Sigmoid colon (tissue), 6 donors: ENCODE measurements at regions not wholly inside any gene's neighbourhood (a gene's known extent, or its start where the extent isn't known, plus 50 kb on each side); places are given as distances from the start of the nearest gene placed in this dataset.
"Not testable (repeated sequence)": the region's sequence is repeated elsewhere in the genome, so short reads cannot be mapped to it uniquely, and the experiment has no call there.

Source experiments
- DNase-seq: peaks from one replicate; pipeline ENCODE4 v3.0.0-alpha.2; 2019
- H3K27ac ChIP-seq, 4 donors: fragments of 200-600 bp; sonication (generic); one replicate each; pipeline ENCODE4 v1.5.1; 2016 to 2019; ENCODE audit warnings: mild to moderate bottlenecking in 1 of 4
- H3K27me3 ChIP-seq, 3 donors: fragments of 200-600 bp; sonication (generic); one replicate each; pipeline ENCODE4 v1.5.1; 2019; ENCODE audit warnings: mild to moderate bottlenecking in 1 of 3
- H3K36me3 ChIP-seq, 4 donors: fragments of 200-600 bp; sonication (generic); one replicate each; pipeline ENCODE4 v1.5.1; 2016 to 2019
- H3K4me1 ChIP-seq, 4 donors: fragments of 200-600 bp; sonication (generic); one replicate each; pipeline ENCODE4 v1.5.1; 2017 to 2019
- H3K4me3 ChIP-seq, 4 donors: fragments of 200-600 bp; sonication (generic); one replicate each; pipeline ENCODE4 v1.5.1; 2017 to 2019; ENCODE audit warnings: mild to moderate bottlenecking in 2 of 4, moderate library complexity in 1 of 4
- H3K9me3 ChIP-seq, 4 donors: fragments of 200-600 bp in 3 of 4; sonication (generic) in 3 of 4; one replicate each; pipeline versions ENCODE4 v1.5.1 to v1.6.1; 2013 to 2019
- EP300 ChIP-seq, 4 donors: sonication (generic); formaldehyde crosslinking; IDR thresholded peaks; one replicate each; pipeline ENCODE4 v1.6.1; 2017; ENCODE audit warnings: antibody characterized with exemption in 4 of 4
- POLR2A ChIP-seq, 2 donors: fragments of 450-650 bp; IDR thresholded peaks; one replicate each; pipeline ENCODE4 v1.6.1; 2016; ENCODE audit warnings: antibody characterized with exemption in 2 of 2, mild to moderate bottlenecking in 2 of 2, moderate library complexity in 2 of 2
- POLR2AphosphoS5 ChIP-seq, 4 donors: sonication (generic); formaldehyde crosslinking; IDR thresholded peaks; one replicate each; pipeline ENCODE4 v1.6.1; 2017; ENCODE audit warnings: antibody characterized with exemption in 4 of 4
- WGBS, 2 donors: extraction: QIAGEN DNeasy Blood & Tissue Kit; methylation state at CpG; one replicate each; pipeline ENCODE4 v1.1.7; 2013; 5-methylcytosine and 5-hydroxymethylcytosine counted together
- intact Hi-C: fragments of 100-400 bp; cut with DNase I; formaldehyde crosslinking; loops from one replicate; pipeline ENCODE4 v1.15.1; 2023
- TF ChIP-seq, protein P1 (sequence below), 4 experiments: fragments of 450-650 bp in 3 of 4; fragments of 200-600 bp in 1 of 4; IDR thresholded peaks; one replicate each; pipeline ENCODE4 v1.5.1; 2016 to 2019; ENCODE audit warnings: antibody characterized with exemption in 4 of 4, mild to moderate bottlenecking in 3 of 4, moderate library complexity in 2 of 4
- donor health status: healthy with polysubstance abuse.
- donor health status: healthy.

DNA sequence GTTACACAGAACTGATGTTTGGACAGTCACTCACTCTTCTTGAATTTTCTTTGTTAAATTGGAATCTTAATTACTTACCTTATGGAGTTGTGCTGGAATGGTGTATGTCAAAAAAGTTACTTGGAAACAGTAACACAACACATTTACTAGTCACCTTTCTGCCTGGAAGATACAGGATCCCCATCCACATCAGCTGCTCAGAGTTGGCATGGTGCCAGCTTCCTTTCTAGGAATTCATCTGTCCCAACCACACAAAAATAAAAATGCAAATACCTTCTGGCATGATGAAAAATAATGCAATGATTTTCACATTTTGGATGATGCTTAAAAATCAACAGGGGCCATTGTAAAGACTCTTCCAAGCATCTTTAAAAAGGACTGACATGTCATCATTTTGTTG lies 341.5 kb downstream of the TMEM38B start:
- Histone ChIP-seq H3K4me1 (peaks cover 0 to 14% (median 4%) of the 10 kb centered on the region in 4 donors), H3K9me3 (no peaks in the 10 kb centered on the region), H3K4me3 (no peak overlapping the region), H3K27ac (no peak overlapping the region), H3K36me3 (no peaks in the 10 kb centered on the region), H3K27me3 (no peaks in the 10 kb centered on the region)
- intact Hi-C loops = no loop called here
- TF ChIP-seq POLR2A (IDR thresholded peaks at IDR 0.05) (no peak), POLR2AphosphoS5 (IDR thresholded peaks at IDR 0.05) (no peak), EP300 (IDR thresholded peaks at IDR 0.05) (no peak)
- TF ChIP-seq, protein P1, sequence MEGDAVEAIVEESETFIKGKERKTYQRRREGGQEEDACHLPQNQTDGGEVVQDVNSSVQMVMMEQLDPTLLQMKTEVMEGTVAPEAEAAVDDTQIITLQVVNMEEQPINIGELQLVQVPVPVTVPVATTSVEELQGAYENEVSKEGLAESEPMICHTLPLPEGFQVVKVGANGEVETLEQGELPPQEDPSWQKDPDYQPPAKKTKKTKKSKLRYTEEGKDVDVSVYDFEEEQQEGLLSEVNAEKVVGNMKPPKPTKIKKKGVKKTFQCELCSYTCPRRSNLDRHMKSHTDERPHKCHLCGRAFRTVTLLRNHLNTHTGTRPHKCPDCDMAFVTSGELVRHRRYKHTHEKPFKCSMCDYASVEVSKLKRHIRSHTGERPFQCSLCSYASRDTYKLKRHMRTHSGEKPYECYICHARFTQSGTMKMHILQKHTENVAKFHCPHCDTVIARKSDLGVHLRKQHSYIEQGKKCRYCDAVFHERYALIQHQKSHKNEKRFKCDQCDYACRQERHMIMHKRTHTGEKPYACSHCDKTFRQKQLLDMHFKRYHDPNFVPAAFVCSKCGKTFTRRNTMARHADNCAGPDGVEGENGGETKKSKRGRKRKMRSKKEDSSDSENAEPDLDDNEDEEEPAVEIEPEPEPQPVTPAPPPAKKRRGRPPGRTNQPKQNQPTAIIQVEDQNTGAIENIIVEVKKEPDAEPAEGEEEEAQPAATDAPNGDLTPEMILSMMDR (IDR thresholded peaks at IDR 0.05) = no peak
- no peak for DNase-seq

DNA sequence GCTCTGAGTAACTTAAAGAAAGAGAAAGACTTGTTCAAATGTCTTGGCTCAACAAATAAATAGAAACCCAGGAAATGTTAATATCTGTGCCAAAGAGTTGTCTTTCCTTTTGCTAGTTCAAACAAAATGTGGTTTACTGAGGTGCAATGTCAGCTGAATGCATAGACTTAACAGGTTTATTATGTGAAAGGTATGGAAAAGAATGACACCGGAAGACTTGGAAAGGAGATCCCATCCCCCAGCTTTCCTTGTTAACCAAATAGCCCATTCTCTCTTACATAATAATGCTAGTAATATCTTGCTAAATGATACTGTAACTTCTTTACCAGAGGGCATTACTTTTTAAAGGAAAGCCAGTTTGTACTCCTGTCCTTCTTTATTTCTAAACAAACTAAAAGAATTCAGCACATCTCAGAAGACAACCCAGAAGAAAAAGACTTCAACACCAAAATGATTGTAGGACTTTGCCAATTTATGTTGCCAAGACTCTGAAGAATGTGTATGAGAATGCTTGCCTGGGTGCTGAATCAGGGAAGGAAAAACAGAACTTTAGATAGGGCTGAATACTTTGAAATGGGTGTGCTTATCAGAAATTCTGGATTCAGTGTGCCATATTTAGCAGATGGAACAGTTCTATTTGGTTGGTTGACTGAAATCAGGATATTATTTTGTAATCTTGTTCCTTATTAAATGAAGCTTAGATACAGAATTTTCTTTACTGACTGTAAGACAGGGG lies 344.1 kb downstream of the TMEM38B start:
- DNase-seq = no peak
- WGBS, 2 donors = 81 to 85% methylated on average over 1 of the region's 1 CpG
- Histone ChIP-seq H3K27me3 (no peaks in the 10 kb centered on the region), H3K9me3 (no peaks in the 10 kb centered on the region), H3K4me3 (no peak overlapping the region), H3K27ac (no peak overlapping the region), H3K36me3 (no peaks in the 10 kb centered on the region), H3K4me1 (peaks cover 0 to 14% (median 4%) of the 10 kb centered on the region in 4 donors)
- TF ChIP-seq POLR2A (IDR thresholded peaks at IDR 0.05) = no peak
- TF ChIP-seq EP300 (IDR thresholded peaks at IDR 0.05) = no peak
- TF ChIP-seq, protein P1 (IDR thresholded peaks at IDR 0.05) = no peak
- no peak for TF ChIP-seq POLR2AphosphoS5 (IDR thresholded peaks at IDR 0.05)
- intact Hi-C loops = no loop called here

DNA sequence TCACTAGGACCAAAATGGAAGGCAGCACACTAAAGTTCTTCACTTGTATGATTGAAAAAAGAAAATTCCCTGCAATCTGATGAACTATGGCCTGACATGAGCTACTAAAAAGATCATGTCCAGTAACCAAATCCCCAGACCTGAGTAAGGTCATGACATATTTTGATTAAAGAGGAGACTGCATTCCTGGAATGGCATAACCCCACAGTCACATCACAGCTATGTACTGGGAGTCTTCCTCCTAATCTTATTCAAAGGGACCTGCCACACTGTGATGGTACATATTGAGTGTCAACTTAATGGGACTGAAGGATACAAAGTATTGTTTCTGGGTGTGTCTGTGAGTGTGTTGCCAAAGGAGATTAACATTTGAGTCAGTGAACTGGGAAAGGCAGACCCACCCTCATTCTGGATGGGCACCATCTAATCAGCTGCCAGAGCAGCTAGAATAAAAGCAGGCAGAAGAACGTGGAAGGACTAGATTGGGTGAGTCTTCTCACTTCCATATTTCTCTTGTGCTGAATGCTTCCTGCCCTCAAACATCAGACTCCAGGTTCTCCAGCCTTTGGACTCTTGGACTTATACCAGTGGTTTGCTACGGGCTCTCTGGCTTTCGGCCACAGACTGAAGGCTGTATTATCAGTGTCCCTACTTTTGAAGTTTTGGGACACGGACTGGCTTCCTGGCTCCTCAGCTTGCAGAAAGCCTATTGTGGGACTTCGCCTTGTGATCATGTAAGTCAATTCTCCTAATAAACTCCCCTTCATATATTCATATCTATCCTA lies 345.0 kb downstream of the TMEM38B start:
- no peak overlapping the region for H3K4me3 ChIP-seq
- H3K36me3 ChIP-seq = no peaks in the 10 kb centered on the region
- no peaks in the 10 kb centered on the region for H3K9me3 ChIP-seq
- no peaks in the 10 kb centered on the region for H3K27me3 ChIP-seq
- DNase-seq = no peak
- TF ChIP-seq POLR2A (IDR thresholded peaks at IDR 0.05) (no peak), EP300 (IDR thresholded peaks at IDR 0.05) (no peak), POLR2AphosphoS5 (IDR thresholded peaks at IDR 0.05) (no peak)
- TF ChIP-seq, protein P1 (IDR thresholded peaks at IDR 0.05) = no peak
- H3K27ac ChIP-seq = no peak overlapping the region
- 74 to 89% methylated on average over 5 of the region's 5 CpGs for WGBS, 2 donors
- peaks cover 0 to 14% (median 4%) of the 10 kb centered on the region in 4 donors for H3K4me1 ChIP-seq
- intact Hi-C loops = no loop called here

DNA sequence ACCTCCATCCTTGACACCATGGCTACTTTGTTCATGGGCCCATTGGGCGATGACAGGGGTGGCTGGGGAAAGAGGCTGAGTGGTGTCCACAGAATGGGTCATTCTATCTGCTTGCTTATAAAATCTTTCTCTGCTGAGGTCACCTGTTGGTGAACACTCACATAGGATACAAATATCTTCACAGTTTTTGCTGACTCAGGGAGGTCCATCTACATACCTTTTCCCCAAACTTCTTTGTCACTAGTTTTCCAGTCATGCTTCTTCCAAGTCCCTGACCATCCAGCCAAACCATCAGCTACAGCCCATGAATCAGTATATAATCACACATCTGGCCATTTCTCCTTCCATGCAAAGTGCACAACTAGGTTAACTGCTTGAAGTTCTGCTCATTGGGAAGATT lies 347.6 kb downstream of the TMEM38B start:
- H3K27ac ChIP-seq, H3K4me3 ChIP-seq, H3K9me3 ChIP-seq, H3K36me3 ChIP-seq, DNase-seq, H3K27me3 ChIP-seq, intact Hi-C loops: not testable (repeated sequence)
- peaks cover 0 to 14% (median 4%) of the 10 kb centered on the region in 4 donors for H3K4me1 ChIP-seq
- whole genome bisulfite sequencing, 2 donors = 95 to 98% methylated on average over 1 of the region's 1 CpG

DNA sequence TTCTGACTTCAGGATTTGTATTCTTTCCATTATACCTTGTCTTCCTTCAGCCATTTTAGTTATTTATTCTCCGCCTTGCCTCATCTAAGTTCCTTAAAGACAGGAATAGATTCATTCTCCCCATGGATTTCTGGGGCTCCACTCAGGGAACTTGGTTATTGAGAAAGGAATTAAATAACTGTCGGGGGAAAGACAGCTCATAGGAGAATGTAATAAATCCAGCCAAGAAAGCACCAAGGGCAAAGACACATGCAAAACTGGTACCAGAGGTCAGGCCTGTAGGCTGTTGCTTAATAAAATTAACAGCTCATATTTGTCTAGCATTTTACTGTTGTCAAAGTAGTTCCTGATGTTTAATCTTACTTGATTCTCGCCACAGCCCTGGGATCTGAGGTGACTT lies 357.2 kb downstream of the TMEM38B start:
- no peak for TF ChIP-seq POLR2A (IDR thresholded peaks at IDR 0.05)
- TF ChIP-seq, protein P1 (IDR thresholded peaks at IDR 0.05) = no peak
- no peak for TF ChIP-seq POLR2AphosphoS5 (IDR thresholded peaks at IDR 0.05)
- TF ChIP-seq EP300 (IDR thresholded peaks at IDR 0.05) = no peak
- Histone ChIP-seq H3K27ac (no peak overlapping the region), H3K4me1 (no peaks in the 10 kb centered on the region), H3K9me3 (peaks cover 0 to 10% (median 0%) of the 10 kb centered on the region in 4 donors), H3K36me3 (no peaks in the 10 kb centered on the region), H3K27me3 (no peaks in the 10 kb centered on the region), H3K4me3 (no peak overlapping the region)
- 89% methylated on average over 3 of the region's 3 CpGs for WGBS, 2 donors
- DNase-seq = no peak
- intact Hi-C loops = no loop called here
